Activated naive CD8-positive, alpha-beta T cell treated with anti-CD3 and anti-CD28 coated beads, Interleukin-2, amount 10 ng/mL, durations not matched to agents 7 days and 5 days (primary cell): ENCODE measurements at regions not wholly inside any gene's neighbourhood (a gene's known extent, or its start where the extent isn't known, plus 50 kb on each side); places are given as distances from the start of the nearest gene placed in this dataset.

Experiments used
- ATAC-seq: fragments of 150-1000 bp; cut with Tn5 transposase; one replicate; pipeline ENCODE4 v1.10.0; 2021; ENCODE audit warnings: low read depth, moderate library complexity
- POLR2A ChIA-PET: fragments of 350-600 bp; sonication (Branson Sonifier 250); formaldehyde crosslinking; loops from one replicate; lab custom pipeline; 2021; ENCODE audit warnings: antibody characterized with exemption; lab: Charles Lee
- DNase-seq: peaks from one replicate; pipeline ENCODE4 v3.0.0; 2021
- H3K27ac Mint-ChIP-seq: one replicate; pipeline ENCODE4 v1.8.0; 2022; ENCODE audit warnings: mild to moderate bottlenecking, mixed read lengths
- H3K27me3 Mint-ChIP-seq: one replicate; pipeline ENCODE4 v1.8.0; 2022; ENCODE audit warnings: mild to moderate bottlenecking, moderate library complexity, mixed read lengths
- H3K36me3 Mint-ChIP-seq: one replicate; pipeline ENCODE4 v1.8.0; 2021; ENCODE audit warnings: mild to moderate bottlenecking, mixed read lengths
- H3K4me1 Mint-ChIP-seq: one replicate; pipeline ENCODE4 v1.8.0; 2021; ENCODE audit warnings: mixed read lengths
- H3K4me3 Mint-ChIP-seq: one replicate; pipeline ENCODE4 v1.8.0; 2022; ENCODE audit warnings: mild to moderate bottlenecking, moderate library complexity, mixed read lengths
- H3K9me3 Mint-ChIP-seq: one replicate; pipeline ENCODE4 v1.8.0; 2021; ENCODE audit warnings: mixed read lengths

GRCh38 chr13:84946192-84946591 lies 853.0 kb downstream of the SLITRK6 start:
- POLR2A ChIA-PET = no interaction called here
- no peak for ATAC-seq

GRCh38 chr13:84940798-84941197 lies 858.4 kb downstream of the SLITRK6 start:
- H3K4me1 Mint-ChIP-seq = no peaks in the 10 kb centered on the region
- no peaks in the 10 kb centered on the region for H3K9me3 Mint-ChIP-seq
- no peak for DNase-seq
- no peak overlapping the region for H3K4me3 Mint-ChIP-seq
- H3K27me3 Mint-ChIP-seq = no peaks in the 10 kb centered on the region
- POLR2A ChIA-PET = no interaction called here
- no peak for ATAC-seq
- no peak overlapping the region for H3K27ac Mint-ChIP-seq
- no peaks in the 10 kb centered on the region for H3K36me3 Mint-ChIP-seq

More at GRCh38 chr13:84946192-84946591, 853.0 kb downstream of the SLITRK6 start:
- no peaks in the 10 kb centered on the region for H3K4me1 Mint-ChIP-seq
- no peak overlapping the region for H3K4me3 Mint-ChIP-seq
- H3K9me3 Mint-ChIP-seq = no peaks in the 10 kb centered on the region
- H3K27me3 Mint-ChIP-seq = no peaks in the 10 kb centered on the region
- no peak for DNase-seq
- H3K27ac Mint-ChIP-seq = no peak overlapping the region
- H3K36me3 Mint-ChIP-seq = no peaks in the 10 kb centered on the region

- Mint-ChIP-seq H3K27me3 (no peaks in the 10 kb centered on the region), H3K4me1 (no peaks in the 10 kb centered on the region), H3K4me3 (no peak overlapping the region), H3K36me3 (no peaks in the 10 kb centered on the region), H3K9me3 (no peaks in the 10 kb centered on the region), H3K27ac (no peak overlapping the region)
- DNase-seq = no peak
- POLR2A ChIA-PET = no interaction called here
- ATAC-seq = no peak
Measured at GRCh38 chr13:84940167-84940566, 859.1 kb downstream of the SLITRK6 start.

GRCh38 chr13:84934911-84935310 lies 864.3 kb downstream of the SLITRK6 start:
- DNase-seq (no peak), ATAC-seq (no peak)
- POLR2A ChIA-PET = no interaction called here
- Mint-ChIP-seq H3K27me3 (no peaks in the 10 kb centered on the region), H3K4me1 (no peaks in the 10 kb centered on the region), H3K36me3 (no peaks in the 10 kb centered on the region), H3K4me3 (peak overlapping the region; percentile 57), H3K9me3 (no peaks in the 10 kb centered on the region), H3K27ac (no peak overlapping the region)

DNA sequence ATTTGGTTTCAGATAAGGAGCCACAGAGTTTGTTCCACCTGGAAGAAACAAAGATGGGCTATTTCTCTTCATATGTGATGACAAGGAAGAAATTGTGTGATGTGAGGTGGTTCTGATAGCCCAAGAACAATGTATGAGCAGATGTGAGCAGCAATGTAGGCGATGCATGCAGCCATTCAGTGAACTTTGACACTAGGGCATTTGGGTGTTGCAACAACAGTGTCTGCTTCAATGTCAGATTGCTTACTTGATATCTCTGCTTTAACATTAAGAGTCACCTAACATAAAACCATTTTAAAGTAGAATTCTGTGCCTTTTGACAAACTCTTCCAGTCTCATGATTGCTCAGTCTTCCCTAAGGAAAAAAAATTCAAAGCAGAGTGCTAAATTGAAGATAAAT lies 865.4 kb downstream of the SLITRK6 start:
- no peak for DNase-seq
- H3K27ac Mint-ChIP-seq = no peak overlapping the region
- ATAC-seq = no peak
- H3K27me3 Mint-ChIP-seq = no peaks in the 10 kb centered on the region
- no peaks in the 10 kb centered on the region for H3K4me1 Mint-ChIP-seq
- H3K9me3 Mint-ChIP-seq = no peaks in the 10 kb centered on the region
- H3K36me3 Mint-ChIP-seq = no peaks in the 10 kb centered on the region
- POLR2A ChIA-PET = no interaction called here
- no peak overlapping the region for H3K4me3 Mint-ChIP-seq

DNA sequence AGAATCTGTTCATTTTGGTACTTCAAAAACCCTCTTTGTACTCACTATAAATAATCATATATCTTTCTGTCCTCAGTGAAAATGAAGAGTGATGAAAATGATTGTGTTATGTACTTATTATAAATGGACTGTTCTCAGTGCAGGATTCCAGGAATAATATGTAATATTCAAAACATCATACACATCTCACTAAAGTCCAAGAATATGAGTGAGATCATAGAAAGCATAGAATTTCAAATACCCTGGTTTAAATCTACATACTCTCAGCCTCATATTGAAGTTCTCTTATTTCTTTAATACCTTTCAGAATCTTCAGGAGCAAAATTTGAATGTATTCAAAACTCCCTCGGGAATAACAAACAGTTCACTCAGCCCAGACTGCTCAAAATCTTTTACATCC lies 868.0 kb downstream of the SLITRK6 start:
- Mint-ChIP-seq H3K9me3 (no peaks in the 10 kb centered on the region), H3K27ac (no peak overlapping the region), H3K4me1 (no peaks in the 10 kb centered on the region), H3K4me3 (no peak overlapping the region), H3K36me3 (no peaks in the 10 kb centered on the region), H3K27me3 (no peaks in the 10 kb centered on the region)
- POLR2A ChIA-PET = no interaction called here
- ATAC-seq (no peak), DNase-seq (no peak)

- POLR2A ChIA-PET = no interaction called here
- ATAC-seq = no peak
- H3K9me3 Mint-ChIP-seq = no peaks in the 10 kb centered on the region
Measured at GRCh38 chr13:84927442-84928169, 871.6 kb downstream of the SLITRK6 start.

GRCh38 chr13:84925443-84925842 lies 873.8 kb downstream of the SLITRK6 start:
- no peak for DNase-seq
- no peak for ATAC-seq
- Mint-ChIP-seq H3K9me3 (no peaks in the 10 kb centered on the region), H3K36me3 (no peaks in the 10 kb centered on the region), H3K4me3 (no peak overlapping the region), H3K27ac (no peak overlapping the region), H3K27me3 (no peaks in the 10 kb centered on the region), H3K4me1 (no peaks in the 10 kb centered on the region)
- POLR2A ChIA-PET = no interaction called here

More at GRCh38 chr13:84927442-84928169, 871.6 kb downstream of the SLITRK6 start:
- H3K4me3 Mint-ChIP-seq = no peak overlapping the region
- no peaks in the 10 kb centered on the region for H3K4me1 Mint-ChIP-seq
- no peak for DNase-seq
- no peak overlapping the region for H3K27ac Mint-ChIP-seq
- no peaks in the 10 kb centered on the region for H3K36me3 Mint-ChIP-seq
- no peaks in the 10 kb centered on the region for H3K27me3 Mint-ChIP-seq

GRCh38 chr13:84923831-84924230 lies 875.4 kb downstream of the SLITRK6 start:
- H3K36me3 Mint-ChIP-seq = no peaks in the 10 kb centered on the region

GRCh38 chr13:84917252-84917878 lies 881.9 kb downstream of the SLITRK6 start:
- H3K4me3 Mint-ChIP-seq = no peak overlapping the region
- H3K27me3 Mint-ChIP-seq = no peaks in the 10 kb centered on the region
- no peaks in the 10 kb centered on the region for H3K9me3 Mint-ChIP-seq
- H3K27ac Mint-ChIP-seq = no peak overlapping the region
- H3K36me3 Mint-ChIP-seq = no peaks in the 10 kb centered on the region
- DNase-seq = no peak
- no peak for ATAC-seq
- POLR2A ChIA-PET = no interaction called here
- no peaks in the 10 kb centered on the region for H3K4me1 Mint-ChIP-seq

More at GRCh38 chr13:84923831-84924230, 875.4 kb downstream of the SLITRK6 start:
- Mint-ChIP-seq H3K4me1 (no peaks in the 10 kb centered on the region), H3K9me3 (no peaks in the 10 kb centered on the region), H3K27me3 (no peaks in the 10 kb centered on the region), H3K4me3 (no peak overlapping the region), H3K27ac (no peak overlapping the region)
- POLR2A ChIA-PET = no interaction called here
- DNase-seq (no peak), ATAC-seq (no peak)

DNA sequence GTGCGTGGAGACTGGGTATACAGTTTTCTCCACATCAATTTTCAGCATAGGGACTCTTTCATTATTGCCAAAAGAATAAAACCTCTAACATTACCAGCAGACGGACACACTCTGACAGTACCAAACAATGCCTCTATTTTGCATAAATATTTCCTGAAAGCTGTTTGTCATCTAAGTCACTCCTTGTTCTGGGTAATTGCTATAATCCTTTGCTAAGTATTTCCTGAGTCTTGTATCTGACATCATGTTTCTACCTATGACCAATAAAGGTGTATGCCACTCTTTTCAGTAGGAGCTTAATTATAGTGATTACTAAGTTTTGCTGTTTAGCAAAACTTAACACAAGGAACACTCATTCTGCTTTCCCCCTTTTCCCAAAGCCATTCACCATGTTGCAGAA lies 886.5 kb downstream of the SLITRK6 start:
- H3K27me3 Mint-ChIP-seq = no peaks in the 10 kb centered on the region
- peaks cover 2% of the 10 kb centered on the region for H3K9me3 Mint-ChIP-seq
- H3K27ac Mint-ChIP-seq = no peak overlapping the region
- H3K4me3 Mint-ChIP-seq = no peak overlapping the region
- ATAC-seq (no peak), DNase-seq (no peak)
- no peaks in the 10 kb centered on the region for H3K36me3 Mint-ChIP-seq
- POLR2A ChIA-PET = no interaction called here
- H3K4me1 Mint-ChIP-seq = no peaks in the 10 kb centered on the region

GRCh38 chr13:84910423-84910822 lies 888.8 kb downstream of the SLITRK6 start:
- Mint-ChIP-seq H3K4me3 (no peak overlapping the region), H3K27me3 (no peaks in the 10 kb centered on the region), H3K9me3 (peaks cover 2% of the 10 kb centered on the region), H3K4me1 (no peaks in the 10 kb centered on the region), H3K36me3 (no peaks in the 10 kb centered on the region), H3K27ac (no peak overlapping the region)
- DNase-seq (no peak), ATAC-seq (no peak)
- POLR2A ChIA-PET = no interaction called here

DNA sequence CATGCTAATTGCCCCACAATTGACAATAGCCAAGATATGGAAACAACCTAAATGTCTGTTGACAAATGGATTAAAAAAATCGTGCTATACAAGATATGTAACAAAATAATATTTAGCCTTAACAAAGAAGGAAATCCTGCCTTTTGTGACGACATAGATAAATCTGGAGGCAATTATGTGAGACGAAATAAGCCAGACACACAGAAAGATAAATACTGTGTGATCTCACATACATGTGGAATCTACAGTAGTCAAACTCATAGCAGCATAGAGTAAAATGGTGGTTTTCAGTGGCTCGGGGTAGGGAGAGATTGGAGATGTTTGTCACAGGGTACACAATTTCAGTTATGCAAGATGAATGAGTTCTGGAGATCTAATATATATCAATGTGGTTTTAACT lies 895.8 kb downstream of the SLITRK6 start:
- no peak for DNase-seq
- POLR2A ChIA-PET = no interaction called here
- no peak for ATAC-seq
- Mint-ChIP-seq H3K27me3 (no peaks in the 10 kb centered on the region), H3K27ac (no peak overlapping the region), H3K4me3 (no peak overlapping the region), H3K4me1 (no peaks in the 10 kb centered on the region), H3K9me3 (no peaks in the 10 kb centered on the region), H3K36me3 (no peaks in the 10 kb centered on the region)

DNA sequence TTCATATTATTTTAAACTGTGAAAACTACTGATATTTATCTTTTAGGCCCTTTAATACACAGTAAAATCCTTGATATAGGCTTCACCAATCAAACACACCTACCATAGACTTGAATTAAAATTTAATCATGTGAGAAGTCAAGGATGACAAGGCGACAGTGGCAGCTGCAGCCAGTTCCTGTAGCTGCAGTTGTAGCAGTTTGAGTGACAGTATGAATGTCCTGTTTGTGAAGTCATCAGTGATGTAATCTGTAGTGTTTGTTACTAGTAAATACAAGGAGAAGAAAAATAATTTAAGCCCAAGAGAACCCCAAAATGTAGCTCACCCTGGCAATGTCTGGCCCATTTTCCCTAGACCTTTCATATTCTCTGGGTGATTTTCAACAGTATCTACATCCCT lies 897.0 kb downstream of the SLITRK6 start:
- Mint-ChIP-seq H3K4me3 (no peak overlapping the region), H3K27ac (no peak overlapping the region), H3K4me1 (no peaks in the 10 kb centered on the region), H3K36me3 (no peaks in the 10 kb centered on the region), H3K27me3 (no peaks in the 10 kb centered on the region), H3K9me3 (no peaks in the 10 kb centered on the region)
- POLR2A ChIA-PET = no interaction called here
- ATAC-seq (no peak), DNase-seq (no peak)
